Adrenal gland (tissue), 9 donors: ENCODE measurements at regions not wholly inside any gene's neighbourhood (a gene's known extent, or its start where the extent isn't known, plus 50 kb on each side); places are given as distances from the start of the nearest gene placed in this dataset.

ENCODE experiments used
- DNase-seq, 7 donors: peaks; one replicate each; pipeline ENCODE4 v3.0.0-alpha.2; 2019 to 2020
- H3K27ac ChIP-seq, 5 donors: fragments of 200-600 bp; sonication (generic) in 4 of 5; 1 replicate in 3 of 5; 2 replicates in 2 of 5; pipeline versions ENCODE4 v1.5.1 to v1.8.0; 2016 to 2020; ENCODE audit warnings: mild to moderate bottlenecking in 1 of 5
- H3K27me3 ChIP-seq: fragments of 200-600 bp; 2 replicates; pipeline ENCODE4 v1.8.0; 2021
- H3K36me3 ChIP-seq, 2 donors: fragments of 200-600 bp; replicated peaks in 1 of 2; 1 replicate in 1 of 2; 2 replicates in 1 of 2; pipeline versions ENCODE4 v1.5.1 to v1.8.0; 2018 to 2022
- H3K4me1 ChIP-seq, 2 donors: fragments of 200-600 bp; replicated peaks in 1 of 2; 1 replicate in 1 of 2; 2 replicates in 1 of 2; pipeline versions ENCODE4 v1.5.1 to v1.8.0; 2018 to 2021
- H3K4me3 ChIP-seq, 4 donors: fragments of 200-600 bp; sonication (generic) in 3 of 4; one replicate each; pipeline ENCODE4 v1.5.1; 2016 to 2018
- H3K9me3 ChIP-seq, 3 donors: fragments of 200-600 bp; sonication (generic) in 1 of 3; replicated peaks in 1 of 3; 1 replicate in 2 of 3; 2 replicates in 1 of 3; pipeline versions ENCODE4 v1.5.1 to v1.8.0; 2016 to 2021
- POLR2A ChIP-seq, 2 donors: fragments of 450-650 bp; IDR thresholded peaks; one replicate each; pipeline ENCODE4 v1.6.1; 2017; ENCODE audit warnings: antibody characterized with exemption in 2 of 2, mild to moderate bottlenecking in 2 of 2, moderate library complexity in 1 of 2
- WGBS, 4 donors: extraction: QIAGEN DNeasy Blood & Tissue Kit in 2 of 4; methylation state at CpG; one replicate each; pipeline versions ENCODE4 v1.1.5 to v1.1.7; 2013 to 2017; 5-methylcytosine and 5-hydroxymethylcytosine counted together
- intact Hi-C, 2 donors: fragments of 100-400 bp; cut with DNase I; formaldehyde crosslinking; loops; one replicate each; pipeline versions ENCODE4 v1.14.1 to v1.15.0; 2022 to 2023
- TF ChIP-seq, protein P1 (sequence below), 6 experiments: fragments of 450-650 bp in 4 of 6; fragments of 200-600 bp in 2 of 6; sonication (generic) in 1 of 6; IDR thresholded peaks; 1 replicate in 5 of 6; 2 replicates in 1 of 6; pipeline versions ENCODE4 v1.5.1 to v1.8.0; 2016 to 2021; ENCODE audit warnings: antibody characterized with exemption in 6 of 6, mild to moderate bottlenecking in 2 of 6, moderate library complexity in 1 of 6
- donor health status: healthy with polysubstance abuse.
- donor health status: Bipolar disorder and iron deficiency.
- donor health status: DM: yes; HTN: yes; CAD: no.
- donor health status: DM: no; HTN: no; CAD: no.
- donor health status: DM: no; HTN: no; CAD: no.

DNA sequence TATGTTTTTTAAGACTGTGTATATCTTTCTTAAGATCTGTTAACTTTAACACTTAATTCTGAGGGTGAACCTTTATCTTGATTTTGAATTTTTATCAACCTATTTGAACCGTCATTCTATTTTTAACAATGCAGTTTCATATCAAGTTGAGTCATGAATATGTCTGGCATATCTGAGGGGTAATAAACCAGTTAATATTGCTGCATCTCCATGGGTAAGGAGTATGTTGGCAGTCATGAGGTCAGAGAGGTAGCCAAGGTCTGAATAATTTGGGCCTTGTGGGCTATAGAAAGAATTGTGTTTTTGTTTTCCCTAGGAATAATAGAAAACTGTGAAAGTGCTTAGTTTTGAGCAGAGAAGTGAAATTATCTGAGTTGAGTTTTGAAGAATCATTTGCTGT lies 419.0 kb downstream of the PLK2 start:
- Histone ChIP-seq H3K27me3 (no peaks in the 10 kb centered on the region), H3K4me1 (no peaks in the 10 kb centered on the region), H3K27ac (no peak overlapping the region), H3K9me3 (no peaks in the 10 kb centered on the region), H3K36me3 (no peaks in the 10 kb centered on the region), H3K4me3 (no peak overlapping the region)
- 0 to 38% (median 1%) methylated on average over 1 of the region's 1 CpG for WGBS, 4 donors
- intact Hi-C loops: no loop called here
- no peak for DNase-seq
- TF ChIP-seq, protein P1, sequence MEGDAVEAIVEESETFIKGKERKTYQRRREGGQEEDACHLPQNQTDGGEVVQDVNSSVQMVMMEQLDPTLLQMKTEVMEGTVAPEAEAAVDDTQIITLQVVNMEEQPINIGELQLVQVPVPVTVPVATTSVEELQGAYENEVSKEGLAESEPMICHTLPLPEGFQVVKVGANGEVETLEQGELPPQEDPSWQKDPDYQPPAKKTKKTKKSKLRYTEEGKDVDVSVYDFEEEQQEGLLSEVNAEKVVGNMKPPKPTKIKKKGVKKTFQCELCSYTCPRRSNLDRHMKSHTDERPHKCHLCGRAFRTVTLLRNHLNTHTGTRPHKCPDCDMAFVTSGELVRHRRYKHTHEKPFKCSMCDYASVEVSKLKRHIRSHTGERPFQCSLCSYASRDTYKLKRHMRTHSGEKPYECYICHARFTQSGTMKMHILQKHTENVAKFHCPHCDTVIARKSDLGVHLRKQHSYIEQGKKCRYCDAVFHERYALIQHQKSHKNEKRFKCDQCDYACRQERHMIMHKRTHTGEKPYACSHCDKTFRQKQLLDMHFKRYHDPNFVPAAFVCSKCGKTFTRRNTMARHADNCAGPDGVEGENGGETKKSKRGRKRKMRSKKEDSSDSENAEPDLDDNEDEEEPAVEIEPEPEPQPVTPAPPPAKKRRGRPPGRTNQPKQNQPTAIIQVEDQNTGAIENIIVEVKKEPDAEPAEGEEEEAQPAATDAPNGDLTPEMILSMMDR (IDR thresholded peaks at IDR 0.05): no peak
- TF ChIP-seq POLR2A (IDR thresholded peaks at IDR 0.05): no peak

DNA sequence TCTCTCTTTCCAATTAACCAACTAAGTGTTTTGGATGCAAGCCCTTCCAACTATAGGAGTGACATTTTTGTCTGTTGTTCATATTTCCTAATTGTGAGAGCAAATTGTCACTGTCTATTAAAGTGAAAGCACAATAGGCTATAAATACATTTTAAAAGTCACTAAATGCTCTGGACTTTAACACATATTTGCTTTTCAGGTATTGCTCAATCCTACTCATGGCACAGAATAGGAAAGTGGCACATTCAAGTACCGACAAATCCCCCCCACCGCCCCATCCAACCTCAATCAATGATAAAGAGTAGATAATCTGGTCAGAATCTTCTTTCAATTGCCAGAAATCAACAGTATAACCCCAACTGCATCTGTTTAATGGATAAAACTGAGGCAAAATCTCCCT lies 419.8 kb downstream of the PLK2 start:
- intact Hi-C loops: no loop called here
- Histone ChIP-seq H3K27ac (no peak overlapping the region), H3K4me1 (no peaks in the 10 kb centered on the region), H3K27me3 (no peaks in the 10 kb centered on the region), H3K9me3 (no peaks in the 10 kb centered on the region), H3K4me3 (no peak overlapping the region), H3K36me3 (no peaks in the 10 kb centered on the region)
- TF ChIP-seq, protein P1 (IDR thresholded peaks at IDR 0.05): no peak
- no peak for TF ChIP-seq POLR2A (IDR thresholded peaks at IDR 0.05)
- 46 to 68% (median 49%) methylated on average over 2 of the region's 2 CpGs for WGBS, 4 donors
- no peak for DNase-seq

DNA sequence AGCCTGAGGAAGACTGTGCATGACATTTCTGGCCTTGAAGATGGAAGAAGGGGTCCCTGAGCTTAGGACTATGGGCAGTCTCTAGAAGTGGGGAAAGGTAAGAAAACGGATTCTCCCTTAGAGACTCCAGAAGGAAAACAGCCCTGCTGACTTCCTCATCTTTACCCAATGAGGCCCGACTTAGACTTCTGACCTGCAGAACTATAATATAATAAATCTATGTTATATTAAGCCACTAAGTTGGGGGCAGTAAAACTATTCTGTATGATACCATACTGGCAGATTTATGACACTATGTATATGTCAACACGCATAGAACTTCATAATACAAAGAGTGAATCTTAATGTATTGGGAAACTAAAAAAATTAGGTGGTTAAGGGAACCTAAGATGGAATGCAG lies 422.0 kb downstream of the PLK2 start:
- intact Hi-C loops: no loop called here

DNA sequence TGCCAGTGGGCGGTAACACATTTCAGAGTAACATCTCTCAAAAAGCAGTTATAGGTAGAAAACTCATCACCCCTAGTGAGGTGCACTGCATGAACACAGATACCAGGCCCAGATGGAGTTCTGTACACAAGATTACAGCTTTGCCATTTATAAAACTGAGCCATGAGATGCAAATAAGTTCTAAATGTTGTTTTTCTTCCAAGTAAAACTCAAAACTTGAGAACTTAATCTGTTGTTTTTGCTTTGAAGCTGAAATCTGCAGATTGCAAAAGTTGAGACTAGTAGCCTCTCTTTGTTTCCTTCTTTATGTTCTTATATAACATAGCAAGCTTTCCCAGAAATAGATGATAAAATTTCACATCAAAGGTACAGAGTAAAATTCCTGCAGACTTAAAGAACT lies 434.1 kb downstream of the PLK2 start:
- WGBS, 4 donors: 85 to 100% (median 92%) methylated on average over 1 of the region's 1 CpG
- Histone ChIP-seq H3K27ac (no peak overlapping the region), H3K4me3 (no peak overlapping the region), H3K36me3 (no peaks in the 10 kb centered on the region), H3K4me1 (no peaks in the 10 kb centered on the region), H3K27me3 (no peaks in the 10 kb centered on the region), H3K9me3 (no peaks in the 10 kb centered on the region)
- TF ChIP-seq, protein P1 (IDR thresholded peaks at IDR 0.05): no peak
- no peak for TF ChIP-seq POLR2A (IDR thresholded peaks at IDR 0.05)
- DNase-seq: no peak
- intact Hi-C loops: no loop called here

More for the DNA sequence above, 422.0 kb downstream of the PLK2 start:
- no peak for DNase-seq
- H3K9me3 ChIP-seq: no peaks in the 10 kb centered on the region
- WGBS, 4 donors: 78 to 89% (median 86%) methylated on average over 3 of the region's 3 CpGs
- no peak for TF ChIP-seq POLR2A (IDR thresholded peaks at IDR 0.05)
- TF ChIP-seq, protein P1 (IDR thresholded peaks at IDR 0.05): no peak
- H3K27me3 ChIP-seq: no peaks in the 10 kb centered on the region
- no peaks in the 10 kb centered on the region for H3K36me3 ChIP-seq
- H3K27ac ChIP-seq: no peak overlapping the region
- H3K4me3 ChIP-seq: no peak overlapping the region
- no peaks in the 10 kb centered on the region for H3K4me1 ChIP-seq
